ENCODE measurements at regions not wholly inside any gene's neighbourhood (a gene's known extent, or its start where the extent isn't known, plus 50 kb on each side); places are given as distances from the start of the nearest gene placed in this dataset.

DNA sequence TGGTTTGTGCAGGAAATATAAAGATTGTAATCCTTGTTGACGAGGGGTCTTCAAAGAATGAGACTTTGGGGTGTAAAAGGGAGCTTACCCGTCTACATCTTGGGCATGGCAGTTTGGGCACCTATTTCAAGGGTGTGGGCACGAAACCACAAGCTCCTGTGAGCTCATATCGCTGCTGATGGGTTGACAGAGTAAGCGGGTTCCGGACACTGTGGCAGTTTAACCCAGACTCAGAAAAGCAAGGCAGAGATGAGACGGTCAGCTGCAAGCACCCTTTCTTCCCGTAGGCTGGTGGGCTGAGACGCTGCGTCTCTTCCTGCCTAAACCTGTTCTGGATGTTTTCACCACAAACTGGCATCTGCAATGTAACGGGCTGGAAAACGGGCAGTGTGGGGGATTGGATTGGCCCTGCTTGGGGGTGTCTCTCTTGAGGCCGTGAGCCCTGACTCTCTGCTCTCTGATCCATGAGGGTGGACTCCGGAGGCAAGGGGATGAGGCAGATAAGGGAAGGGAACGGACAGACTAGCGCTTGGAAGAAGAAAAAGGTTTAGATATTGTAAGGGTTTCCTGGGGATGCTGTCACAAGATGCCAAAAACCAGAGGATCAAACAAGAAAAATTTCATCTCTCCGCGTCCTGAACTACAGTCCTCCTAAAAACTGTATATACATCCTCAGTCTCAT, 237.5 kb downstream of the SHOX start:
- TF ChIP-seq BHLHE40 (IDR thresholded peaks at IDR 0.05; ENCODE audit: low read length) (no peak), SREBF2 (CRISPR knock-in tag; IDR thresholded peaks at IDR 0.05) (no peak), FOXA3 (CRISPR knock-in tag; conservative IDR thresholded peaks at IDR 0.05 in 1 of 2, IDR thresholded peaks at IDR 0.05 in 1 of 2) (no peak), POLR2AphosphoS2 (IDR thresholded peaks at IDR 0.05; ENCODE audit: low read length) (no peak)
- TF ChIP-seq, protein P1, sequence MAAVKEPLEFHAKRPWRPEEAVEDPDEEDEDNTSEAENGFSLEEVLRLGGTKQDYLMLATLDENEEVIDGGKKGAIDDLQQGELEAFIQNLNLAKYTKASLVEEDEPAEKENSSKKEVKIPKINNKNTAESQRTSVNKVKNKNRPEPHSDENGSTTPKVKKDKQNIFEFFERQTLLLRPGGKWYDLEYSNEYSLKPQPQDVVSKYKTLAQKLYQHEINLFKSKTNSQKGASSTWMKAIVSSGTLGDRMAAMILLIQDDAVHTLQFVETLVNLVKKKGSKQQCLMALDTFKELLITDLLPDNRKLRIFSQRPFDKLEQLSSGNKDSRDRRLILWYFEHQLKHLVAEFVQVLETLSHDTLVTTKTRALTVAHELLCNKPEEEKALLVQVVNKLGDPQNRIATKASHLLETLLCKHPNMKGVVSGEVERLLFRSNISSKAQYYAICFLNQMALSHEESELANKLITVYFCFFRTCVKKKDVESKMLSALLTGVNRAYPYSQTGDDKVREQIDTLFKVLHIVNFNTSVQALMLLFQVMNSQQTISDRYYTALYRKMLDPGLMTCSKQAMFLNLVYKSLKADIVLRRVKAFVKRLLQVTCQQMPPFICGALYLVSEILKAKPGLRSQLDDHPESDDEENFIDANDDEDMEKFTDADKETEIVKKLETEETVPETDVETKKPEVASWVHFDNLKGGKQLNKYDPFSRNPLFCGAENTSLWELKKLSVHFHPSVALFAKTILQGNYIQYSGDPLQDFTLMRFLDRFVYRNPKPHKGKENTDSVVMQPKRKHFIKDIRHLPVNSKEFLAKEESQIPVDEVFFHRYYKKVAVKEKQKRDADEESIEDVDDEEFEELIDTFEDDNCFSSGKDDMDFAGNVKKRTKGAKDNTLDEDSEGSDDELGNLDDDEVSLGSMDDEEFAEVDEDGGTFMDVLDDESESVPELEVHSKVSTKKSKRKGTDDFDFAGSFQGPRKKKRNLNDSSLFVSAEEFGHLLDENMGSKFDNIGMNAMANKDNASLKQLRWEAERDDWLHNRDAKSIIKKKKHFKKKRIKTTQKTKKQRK (IDR thresholded peaks at IDR 0.05; ENCODE audit: borderline replicate concordance, low read depth, low read length), result no peak
